PFSK-1 (cell line): ENCODE measurements at regions not wholly inside any gene's neighbourhood (a gene's known extent, or its start where the extent isn't known, plus 50 kb on each side); places are given as distances from the start of the nearest gene placed in this dataset.

Experiments
- POLR2AphosphoS5 ChIP-seq: IDR thresholded peaks from 2 replicates; pipeline ENCODE4 v1.6.1; 2012; ENCODE audit warnings: low read depth, mild to moderate bottlenecking, control low read depth, low read length, moderate library complexity
- SIN3A ChIP-seq: IDR thresholded peaks from 2 replicates; pipeline ENCODE4 v1.6.1; 2012; ENCODE audit warnings: mild to moderate bottlenecking, low read length, moderate library complexity, borderline replicate concordance; ENCODE audit not compliant: insufficient read depth
- TAF1 ChIP-seq: IDR thresholded peaks from 2 replicates; pipeline ENCODE4 v1.6.1; 2012; ENCODE audit warnings: low read length, control low read depth, borderline replicate concordance; ENCODE audit not compliant: insufficient read depth
- TF ChIP-seq, protein P1 (sequence below), 2 experiments: IDR thresholded peaks; 2 replicates each; pipeline versions ENCODE4 v1.6.1 to v1.8.0; 2011 to 2012; ENCODE audit warnings: low read depth in 2 of 2, low read length in 2 of 2, control low read depth in 1 of 2, inconsistent platforms in 1 of 2, mild to moderate bottlenecking in 1 of 2, moderate library complexity in 1 of 2; ENCODE audit not compliant: insufficient read depth in 1 of 2

DNA sequence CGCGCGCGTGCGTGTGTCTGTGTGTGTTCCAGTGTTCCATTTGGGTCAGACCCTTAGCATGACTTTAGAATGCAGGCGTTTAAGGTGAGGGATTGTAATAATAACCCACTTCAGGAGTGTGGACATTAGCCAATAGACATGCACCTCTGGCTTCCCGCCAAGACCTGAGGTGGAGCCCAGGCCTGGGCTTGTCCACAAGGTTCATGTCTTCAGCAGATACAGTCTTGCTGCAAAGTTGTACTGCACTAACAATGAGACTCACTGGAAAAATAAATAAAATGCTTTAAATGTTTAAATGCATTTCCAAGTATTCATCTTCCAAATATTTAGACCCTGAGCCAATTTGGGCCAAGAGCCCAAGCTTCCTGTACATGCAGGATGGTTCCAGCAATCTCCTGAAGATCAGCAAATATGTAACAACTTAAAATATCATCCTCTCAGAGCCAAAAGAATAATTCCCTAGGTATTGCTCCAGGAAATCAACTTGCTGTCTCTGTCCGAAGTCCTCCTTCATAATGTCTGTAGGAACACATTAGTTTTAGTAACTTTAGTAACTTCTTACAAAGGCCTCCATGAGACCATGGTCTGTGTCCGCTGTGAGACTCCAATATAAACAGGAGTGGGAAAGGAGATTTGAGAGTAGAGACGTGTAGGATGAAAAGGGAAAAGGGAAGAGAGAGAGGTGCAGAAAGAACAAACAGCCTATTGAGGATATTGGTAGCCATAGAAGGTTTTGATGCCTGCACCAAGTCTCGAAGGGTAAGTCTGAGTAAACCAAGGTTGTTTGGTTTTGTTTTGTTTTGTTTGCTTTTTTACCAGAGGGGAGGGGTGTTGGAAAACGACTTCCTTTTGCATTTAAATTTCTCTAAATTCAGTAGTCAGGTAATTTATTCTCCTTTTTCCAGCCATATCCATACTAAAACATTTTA, 98.5 kb upstream of the KLF3 start:
- TF ChIP-seq TAF1 (no peak), SIN3A (no peak), POLR2AphosphoS5 (no peak)
- TF ChIP-seq, protein P1, sequence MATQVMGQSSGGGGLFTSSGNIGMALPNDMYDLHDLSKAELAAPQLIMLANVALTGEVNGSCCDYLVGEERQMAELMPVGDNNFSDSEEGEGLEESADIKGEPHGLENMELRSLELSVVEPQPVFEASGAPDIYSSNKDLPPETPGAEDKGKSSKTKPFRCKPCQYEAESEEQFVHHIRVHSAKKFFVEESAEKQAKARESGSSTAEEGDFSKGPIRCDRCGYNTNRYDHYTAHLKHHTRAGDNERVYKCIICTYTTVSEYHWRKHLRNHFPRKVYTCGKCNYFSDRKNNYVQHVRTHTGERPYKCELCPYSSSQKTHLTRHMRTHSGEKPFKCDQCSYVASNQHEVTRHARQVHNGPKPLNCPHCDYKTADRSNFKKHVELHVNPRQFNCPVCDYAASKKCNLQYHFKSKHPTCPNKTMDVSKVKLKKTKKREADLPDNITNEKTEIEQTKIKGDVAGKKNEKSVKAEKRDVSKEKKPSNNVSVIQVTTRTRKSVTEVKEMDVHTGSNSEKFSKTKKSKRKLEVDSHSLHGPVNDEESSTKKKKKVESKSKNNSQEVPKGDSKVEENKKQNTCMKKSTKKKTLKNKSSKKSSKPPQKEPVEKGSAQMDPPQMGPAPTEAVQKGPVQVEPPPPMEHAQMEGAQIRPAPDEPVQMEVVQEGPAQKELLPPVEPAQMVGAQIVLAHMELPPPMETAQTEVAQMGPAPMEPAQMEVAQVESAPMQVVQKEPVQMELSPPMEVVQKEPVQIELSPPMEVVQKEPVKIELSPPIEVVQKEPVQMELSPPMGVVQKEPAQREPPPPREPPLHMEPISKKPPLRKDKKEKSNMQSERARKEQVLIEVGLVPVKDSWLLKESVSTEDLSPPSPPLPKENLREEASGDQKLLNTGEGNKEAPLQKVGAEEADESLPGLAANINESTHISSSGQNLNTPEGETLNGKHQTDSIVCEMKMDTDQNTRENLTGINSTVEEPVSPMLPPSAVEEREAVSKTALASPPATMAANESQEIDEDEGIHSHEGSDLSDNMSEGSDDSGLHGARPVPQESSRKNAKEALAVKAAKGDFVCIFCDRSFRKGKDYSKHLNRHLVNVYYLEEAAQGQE (IDR thresholded peaks at IDR 0.05; ENCODE audit: insufficient read depth in 1 of 2, low read depth in 2 of 2, low read length in 2 of 2), result peak in 1 of 2 experiments; percentile 68; a peak in 2 of 4 replicates
